BJ (cell line): ENCODE measurements at regions not wholly inside any gene's neighbourhood (a gene's known extent, or its start where the extent isn't known, plus 50 kb on each side); places are given as distances from the start of the nearest gene placed in this dataset.

Source experiments
- CTCF ChIA-PET: fragments of 350-600 bp; formaldehyde crosslinking; extraction: SDS; loops from one replicate; lab custom pipeline; 2021; ENCODE audit warnings: antibody characterized with exemption, inconsistent platforms; lab: Yijun Ruan, JAX
- POLR2A ChIA-PET: fragments of 300-600 bp; sonication (Branson Sonifier 250); formaldehyde crosslinking; extraction: SDS; loops from one replicate; lab custom pipeline; 2021; ENCODE audit warnings: antibody characterized with exemption; lab: Charles Lee
- DNase-seq: peaks from one replicate; pipeline ENCODE4 v3.0.0-alpha.2; 2011; ENCODE audit warnings: low read depth
- H3K27me3 ChIP-seq: 2 replicates; pipeline ENCODE4 v1.6.0; 2011; ENCODE audit warnings: low read length; ENCODE audit not compliant: control insufficient read depth, insufficient read depth
- H3K36me3 ChIP-seq: 2 replicates; pipeline ENCODE4 v1.5.1; 2011; ENCODE audit warnings: low read length; ENCODE audit not compliant: control insufficient read depth, insufficient read depth
- H3K4me3 ChIP-seq: 2 replicates; pipeline ENCODE4 v1.5.1; 2011; ENCODE audit warnings: low read depth, mild to moderate bottlenecking, control low read depth, low read length
- CTCF ChIP-seq: IDR thresholded peaks from 2 replicates; pipeline ENCODE4 v1.5.1; 2011; ENCODE audit warnings: low read depth, mild to moderate bottlenecking, control low read depth, inconsistent platforms, low read length, moderate library complexity; ENCODE audit not compliant: insufficient read depth

- no peak for TF ChIP-seq CTCF
Measured at GRCh38 chr14:65877166-65877565, 464.6 kb downstream of the FUT8 start.

GRCh38 chr14:65877624-65878023 lies 465.1 kb downstream of the FUT8 start:
- no peak for DNase-seq
- ChIA-PET POLR2A (no interaction called here), CTCF (interaction anchor here (2.5 kb wide), 2 partner anchors 17 to 83 kb away, joined by 5 to 6 read pairs; no protein-coding TSS in a partner anchor)
- Histone ChIP-seq H3K27me3 (no peaks in the 10 kb centered on the region), H3K4me3 (no peak overlapping the region), H3K36me3 (no peaks in the 10 kb centered on the region)
- TF ChIP-seq CTCF = no peak

More at GRCh38 chr14:65877166-65877565, 464.6 kb downstream of the FUT8 start:
- H3K27me3 ChIP-seq = no peaks in the 10 kb centered on the region
- DNase-seq = no peak
- no peaks in the 10 kb centered on the region for H3K36me3 ChIP-seq
- no peak overlapping the region for H3K4me3 ChIP-seq
- CTCF ChIA-PET = interaction anchor here (2.5 kb wide), 2 partner anchors 17 to 83 kb away, joined by 5 to 6 read pairs; no protein-coding TSS in a partner anchor
- POLR2A ChIA-PET = no interaction called here

GRCh38 chr14:65878586-65878985 lies 466.1 kb downstream of the FUT8 start:
- H3K4me3 ChIP-seq = no peak overlapping the region
- H3K36me3 ChIP-seq = no peaks in the 10 kb centered on the region
- TF ChIP-seq CTCF = no peak
- no peak for DNase-seq
- ChIA-PET POLR2A (no interaction called here), CTCF (interaction anchor here (1.6 to 2.5 kb wide), 2 partner anchors 80 to 82 kb away, joined by 3 to 6 read pairs; no protein-coding TSS in a partner anchor)
- H3K27me3 ChIP-seq = no peaks in the 10 kb centered on the region

- DNase-seq = no peak
- Histone ChIP-seq H3K36me3 (no peaks in the 10 kb centered on the region), H3K27me3 (no peaks in the 10 kb centered on the region), H3K4me3 (no peak overlapping the region)
- TF ChIP-seq CTCF = no peak
- POLR2A ChIA-PET = no interaction called here
- CTCF ChIA-PET = interaction anchor here (1.6 to 2.5 kb wide), 2 partner anchors 80 to 81 kb away, joined by 3 to 6 read pairs; no protein-coding TSS in a partner anchor
Measured at GRCh38 chr14:65879248-65880009, 466.9 kb downstream of the FUT8 start.

- no peaks in the 10 kb centered on the region for H3K36me3 ChIP-seq
- H3K27me3 ChIP-seq = no peaks in the 10 kb centered on the region
- ChIA-PET POLR2A (no interaction called here), CTCF (no interaction called here)
- no peak overlapping the region for H3K4me3 ChIP-seq
- TF ChIP-seq CTCF = no peak
- no peak for DNase-seq
Measured at GRCh38 chr14:65880507-65880906, 468.0 kb downstream of the FUT8 start.
